Urothelium cell line (cell line): ENCODE measurements at regions not wholly inside any gene's neighbourhood (a gene's known extent, or its start where the extent isn't known, plus 50 kb on each side); places are given as distances from the start of the nearest gene placed in this dataset.
"Not testable (repeated sequence)": the region's sequence is repeated elsewhere in the genome, so short reads cannot be mapped to it uniquely, and the experiment has no call there.

Experiments used
- DNase-seq: peaks from one replicate; pipeline ENCODE4 v3.0.0; 2011; ENCODE audit warnings: low spot score, mixed read lengths
- FAIRE-seq: peaks from 2 replicates; lab custom pipeline; 2011; peaks lifted over from hg19 to GRCh38; lab: Jason Lieb, UNC

GRCh38 chr16:46388939-46389491, 232.2 kb downstream of the SHCBP1 start:
- FAIRE-seq, DNase-seq: not testable (repeated sequence)

GRCh38 chr16:46388354-46388753, 232.8 kb downstream of the SHCBP1 start:
- DNase-seq, FAIRE-seq: not testable (repeated sequence)

- DNase-seq, FAIRE-seq: not testable (repeated sequence)
Observed at GRCh38 chr16:46387720-46388119, 233.5 kb downstream of the SHCBP1 start.

- not testable (repeated sequence) for FAIRE-seq, DNase-seq
Observed at GRCh38 chr16:46386805-46387620, 234.2 kb downstream of the SHCBP1 start.

- FAIRE-seq, DNase-seq: not testable (repeated sequence)
Observed at GRCh38 chr16:46386110-46386771, 234.9 kb downstream of the SHCBP1 start.

GRCh38 chr16:46384285-46385061, 236.7 kb downstream of the SHCBP1 start:
- FAIRE-seq, DNase-seq: not testable (repeated sequence)

GRCh38 chr16:46383581-46383980, 237.6 kb downstream of the SHCBP1 start:
- FAIRE-seq, DNase-seq: not testable (repeated sequence)

GRCh38 chr16:46382791-46383541, 238.2 kb downstream of the SHCBP1 start:
- DNase-seq, FAIRE-seq: not testable (repeated sequence)

GRCh38 chr16:46382079-46382478, 239.1 kb downstream of the SHCBP1 start:
- not testable (repeated sequence) for DNase-seq, FAIRE-seq

GRCh38 chr16:46381344-46381743, 239.8 kb downstream of the SHCBP1 start:
- not testable (repeated sequence) for DNase-seq, FAIRE-seq
